ENCODE measurements at regions not wholly inside any gene's neighbourhood (a gene's known extent, or its start where the extent isn't known, plus 50 kb on each side); places are given as distances from the start of the nearest gene placed in this dataset.

DNA sequence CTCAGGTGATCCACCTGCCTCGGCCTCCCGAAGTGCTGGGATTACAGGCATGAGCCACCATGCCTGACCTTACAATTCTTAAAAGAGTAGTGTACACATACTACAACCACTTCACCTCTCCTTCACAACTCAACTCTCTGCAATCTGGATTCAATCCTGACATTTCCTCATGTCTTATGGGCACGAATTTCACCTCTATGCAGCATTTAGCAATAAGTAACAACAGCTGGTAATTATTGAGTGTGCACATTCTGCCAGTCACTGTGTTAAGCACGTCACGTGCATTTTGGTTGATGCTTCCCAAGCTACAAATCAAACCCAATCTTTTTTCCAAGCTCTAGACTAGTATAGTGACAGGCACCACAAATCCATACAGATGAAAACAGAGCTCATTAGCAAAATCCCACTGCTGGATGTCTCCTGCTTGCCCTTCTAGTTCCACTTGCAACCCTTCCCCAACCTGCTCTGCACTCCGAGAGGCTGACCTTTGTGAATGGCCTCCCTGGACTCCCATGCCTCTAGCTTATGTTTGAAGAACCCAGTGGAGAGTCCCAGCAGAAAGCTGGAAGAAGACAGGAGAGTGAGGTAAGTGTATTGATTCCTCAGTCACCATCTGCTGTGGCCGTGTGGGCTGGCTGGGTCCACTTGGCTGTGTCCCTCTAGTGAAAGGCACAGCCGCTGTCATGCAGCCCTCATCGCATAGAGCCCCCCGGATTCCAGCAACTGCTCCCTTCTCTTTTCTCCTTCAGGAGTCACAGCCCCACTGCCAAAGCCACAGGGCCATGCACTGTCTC, 176.5 kb downstream of the MEX3B start:
- intact Hi-C loops (cut with micrococcal nuclease): no loop called here

DNA sequence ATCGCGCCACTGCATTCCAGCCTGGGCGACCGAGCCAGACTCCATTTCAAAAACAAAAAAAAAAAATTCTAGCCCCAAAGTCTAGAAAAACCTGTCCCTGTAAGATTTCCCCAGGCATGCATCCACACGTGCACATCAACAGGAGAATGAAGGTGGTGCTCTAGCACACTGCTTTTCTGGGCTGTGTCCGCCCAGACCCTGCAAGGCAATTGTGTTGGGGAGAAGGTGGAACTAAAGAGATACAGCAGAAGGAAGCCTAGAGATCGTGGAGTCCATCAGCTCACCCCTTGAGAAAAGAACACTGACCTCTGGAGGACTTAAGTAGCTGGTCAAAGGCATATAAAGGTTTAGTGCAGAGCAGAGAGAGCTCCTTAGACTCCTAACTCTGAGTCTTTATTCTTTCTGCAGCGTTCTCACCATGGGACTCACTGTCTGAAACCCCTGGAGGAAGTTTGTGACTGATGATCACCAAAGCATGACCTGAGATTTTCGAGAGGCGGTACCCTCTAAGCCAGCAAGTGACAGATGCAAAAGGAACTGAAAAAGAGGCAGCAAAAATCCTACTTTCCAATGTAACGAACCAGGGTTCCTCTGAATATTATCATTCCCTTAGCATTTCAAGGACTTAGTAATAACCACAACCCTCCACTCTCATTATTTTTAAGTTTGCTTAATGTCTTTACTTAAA, 179.8 kb downstream of the MEX3B start:
- intact Hi-C loops (cut with micrococcal nuclease): no loop called here

DNA sequence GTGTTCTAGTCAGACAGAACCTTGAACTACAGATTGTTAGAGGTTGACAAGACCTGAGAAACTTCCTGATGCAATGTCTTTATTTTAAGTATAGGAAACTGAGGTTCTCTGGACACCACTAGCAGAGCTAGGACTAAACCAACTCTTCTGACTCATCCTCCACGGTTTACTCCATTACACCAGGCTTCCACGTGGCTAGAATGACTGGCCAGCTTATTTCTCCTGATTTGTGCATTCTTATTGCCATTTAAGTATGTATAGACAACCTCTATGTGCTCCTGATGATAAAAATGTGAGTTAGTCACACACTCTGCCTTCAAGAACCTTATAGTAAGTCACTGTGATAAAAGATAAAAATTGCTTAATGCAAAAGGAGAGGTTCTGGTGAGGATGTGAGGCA, 182.7 kb downstream of the MEX3B start:
- intact Hi-C loops (cut with micrococcal nuclease): no loop called here

DNA sequence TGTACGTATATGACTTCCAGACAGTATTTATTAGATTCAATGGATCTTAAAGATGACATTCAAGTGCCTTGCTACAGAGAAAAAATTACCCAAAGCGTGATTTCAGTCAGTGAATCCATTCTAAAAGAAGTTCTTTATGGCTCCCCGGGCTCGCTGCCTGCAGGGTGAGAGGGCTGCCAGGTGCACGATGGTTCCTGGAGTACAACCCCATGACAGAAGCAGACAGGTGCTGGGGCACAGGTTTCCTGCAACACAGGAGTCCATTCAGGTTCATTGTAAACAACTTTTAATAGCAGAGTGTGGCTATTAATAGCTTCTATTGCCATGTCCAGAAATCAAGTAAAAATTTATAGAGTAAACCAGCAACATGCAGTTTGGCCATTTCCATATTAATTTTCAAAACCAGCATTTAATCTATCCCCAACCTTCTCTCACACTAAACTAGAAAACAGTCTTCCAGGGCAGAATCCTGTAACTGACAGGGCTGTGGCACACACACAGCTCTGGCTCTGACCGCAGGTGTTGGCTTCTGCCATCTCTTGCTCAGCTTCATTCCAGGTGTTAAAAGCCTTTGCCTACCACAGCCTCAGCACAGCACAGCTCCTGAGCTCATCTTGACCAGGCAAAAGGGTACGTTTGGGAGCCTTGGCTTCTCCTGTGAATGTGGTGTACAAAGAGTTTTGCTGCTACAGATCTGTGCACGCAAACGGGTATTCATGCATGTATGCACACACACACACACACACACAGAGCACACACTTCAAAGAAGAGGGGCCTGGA, 185.9 kb downstream of the MEX3B start:
- intact Hi-C loops (cut with micrococcal nuclease): no loop called here

- intact Hi-C loops (cut with micrococcal nuclease): no loop called here
Observed at GRCh38 chr15:81858586-81858985, 187.2 kb downstream of the MEX3B start.

DNA sequence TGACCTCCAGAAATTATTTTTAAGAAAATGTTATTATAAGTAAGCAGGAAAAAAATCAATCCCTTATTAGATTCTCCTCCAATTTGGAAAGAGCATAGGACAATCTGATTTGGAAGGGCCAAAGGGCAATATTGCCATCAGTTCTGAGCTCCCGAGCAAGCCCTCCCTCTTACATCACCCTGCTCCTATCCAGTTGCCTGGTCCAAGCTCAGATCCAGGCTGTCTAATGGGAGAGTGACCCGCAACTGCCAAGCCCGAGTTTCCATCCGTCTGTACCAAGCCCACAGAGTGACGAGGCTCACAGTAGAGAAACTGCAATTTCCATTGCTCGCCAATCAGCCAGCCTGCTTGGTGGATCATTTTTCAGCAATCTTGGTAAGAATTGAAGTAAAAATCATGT, 187.7 kb downstream of the MEX3B start:
- intact Hi-C loops (cut with micrococcal nuclease): no loop called here

- intact Hi-C loops (cut with micrococcal nuclease): no loop called here
Observed at GRCh38 chr15:81856634-81857026, 189.2 kb downstream of the MEX3B start.

DNA sequence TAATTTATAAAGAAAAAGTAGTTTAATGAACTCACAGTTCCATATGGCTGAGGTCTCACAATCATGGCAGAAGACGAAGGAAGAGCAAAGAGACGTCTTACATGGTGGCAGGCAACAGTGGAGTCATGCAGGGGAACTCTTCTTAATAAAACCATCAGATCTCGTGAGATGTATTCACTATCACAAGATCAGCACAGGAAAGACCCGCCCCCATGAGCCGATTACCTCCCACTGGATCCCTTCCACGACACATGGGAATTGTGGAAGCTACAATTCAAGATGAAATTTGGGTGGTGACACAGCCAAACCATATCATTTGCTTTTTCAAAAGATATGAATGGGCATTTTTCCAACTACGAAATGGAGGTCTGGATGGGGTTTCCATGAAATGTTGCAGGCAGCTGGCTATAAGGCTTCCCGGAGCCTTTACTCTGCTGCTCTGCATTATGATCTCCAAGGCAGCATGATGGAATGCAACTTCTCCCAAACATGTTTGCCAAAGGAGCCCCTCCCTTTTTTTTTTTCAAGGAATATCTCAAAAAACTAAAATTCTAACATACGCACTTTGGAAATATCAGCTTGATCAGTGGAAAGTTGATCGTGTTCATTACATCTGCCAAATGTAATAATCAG, 189.7 kb downstream of the MEX3B start:
- intact Hi-C loops (cut with micrococcal nuclease): no loop called here

DNA sequence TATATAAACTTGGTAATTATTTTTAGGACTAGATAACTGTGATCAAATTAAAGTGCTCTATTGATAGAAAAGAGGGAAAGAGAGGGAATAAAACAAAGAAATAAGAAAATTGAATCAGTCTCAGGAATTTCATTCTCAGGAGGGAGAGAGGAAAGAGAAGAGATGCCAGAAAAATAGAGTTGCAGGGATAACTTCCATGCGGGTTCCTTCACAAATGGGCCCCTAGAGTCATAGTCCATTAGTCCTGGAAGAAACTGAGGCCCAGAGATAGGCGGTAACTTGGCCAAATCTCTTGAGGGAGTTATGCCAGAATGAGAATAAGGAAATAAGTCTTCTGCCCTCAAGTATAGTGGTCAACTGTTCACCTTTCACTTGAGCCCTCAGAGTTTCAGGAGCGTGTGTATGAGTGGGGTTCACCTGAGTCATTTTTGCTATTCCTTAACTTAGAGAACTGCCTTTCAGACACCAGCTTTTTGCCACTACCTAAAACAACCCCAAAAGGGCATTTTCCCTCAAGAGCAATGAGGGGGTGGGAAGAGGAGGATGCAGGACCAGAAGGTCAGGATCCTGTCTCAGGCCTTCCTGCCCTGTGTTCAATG, 192.6 kb downstream of the MEX3B start:
- intact Hi-C loops (cut with micrococcal nuclease): no loop called here

DNA sequence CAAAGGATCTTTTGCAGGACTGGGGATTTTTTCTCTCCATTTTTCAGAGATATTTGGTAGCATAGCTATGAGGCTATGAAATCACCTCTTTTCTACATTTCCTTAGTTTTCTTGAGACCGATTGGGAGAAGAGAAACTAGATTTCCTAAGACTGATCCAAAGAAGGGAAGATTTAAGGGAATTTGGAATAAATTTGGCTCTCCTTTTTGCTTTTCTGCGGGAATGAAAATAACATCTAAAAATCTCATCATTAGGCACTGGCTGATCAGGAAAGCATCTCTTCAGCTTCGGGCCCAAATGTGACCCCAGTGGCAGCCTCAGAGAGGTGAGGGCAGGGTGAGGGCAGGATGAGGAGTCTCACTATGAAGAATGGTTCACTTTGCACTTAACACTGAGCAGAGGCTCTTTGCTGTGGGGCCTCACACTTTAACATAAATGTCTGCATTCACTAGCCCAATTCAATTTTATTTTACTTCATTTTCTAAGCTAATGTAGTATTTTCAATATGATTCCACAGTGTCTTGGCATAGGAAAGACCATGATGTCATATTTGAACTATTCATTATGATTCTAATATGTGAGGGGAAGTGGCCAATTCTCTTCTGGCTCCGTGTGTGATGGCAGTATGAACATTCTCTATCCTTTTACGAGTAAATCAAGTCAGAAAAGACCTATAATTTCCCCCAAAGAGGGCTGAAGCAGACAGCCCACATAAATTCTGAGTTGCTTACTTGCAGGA, 193.2 kb downstream of the MEX3B start:
- intact Hi-C loops (cut with micrococcal nuclease): no loop called here

GRCh38 chr15:81851757-81852156, 194.1 kb downstream of the MEX3B start:
- intact Hi-C loops (cut with micrococcal nuclease): no loop called here

DNA sequence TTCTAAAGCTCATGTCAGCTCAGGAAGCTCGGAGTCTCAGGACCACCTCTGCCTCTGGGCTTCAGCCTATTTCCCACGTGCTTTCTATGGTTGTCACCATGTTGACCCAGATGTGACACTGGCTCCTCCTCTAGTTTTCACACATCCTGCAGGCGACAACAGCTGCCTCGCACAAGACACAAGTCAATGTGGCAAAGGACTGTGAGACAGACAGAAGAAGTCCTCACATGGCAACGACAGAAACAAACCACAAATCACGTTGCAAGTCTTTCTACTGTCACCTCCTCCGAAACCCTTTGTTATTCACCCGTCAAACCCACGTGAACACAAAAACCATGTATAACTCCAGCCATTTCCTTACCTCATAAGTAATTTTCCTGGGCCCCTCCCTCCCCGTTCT, 194.5 kb downstream of the MEX3B start:
- intact Hi-C loops (cut with micrococcal nuclease): no loop called here

DNA sequence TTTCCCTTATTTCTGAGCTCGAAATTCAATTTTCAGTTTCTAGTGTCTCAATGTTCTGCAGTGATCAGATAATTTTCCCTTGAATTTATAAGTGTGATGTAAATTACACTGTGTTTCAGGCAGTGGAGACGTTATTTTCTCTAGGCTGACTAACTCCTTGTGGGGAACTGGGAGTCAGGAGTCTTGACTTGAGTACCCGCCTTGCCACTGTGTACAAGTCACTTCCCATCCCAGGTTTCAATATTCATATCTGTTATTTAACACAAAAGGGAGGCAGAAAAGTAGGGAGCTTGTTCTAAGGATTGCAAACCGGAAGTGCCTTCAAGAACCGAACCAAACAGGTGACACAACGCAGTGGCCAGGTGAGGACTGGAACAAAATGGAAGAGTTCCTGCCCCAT, 196.5 kb downstream of the MEX3B start:
- intact Hi-C loops (cut with micrococcal nuclease): no loop called here

DNA sequence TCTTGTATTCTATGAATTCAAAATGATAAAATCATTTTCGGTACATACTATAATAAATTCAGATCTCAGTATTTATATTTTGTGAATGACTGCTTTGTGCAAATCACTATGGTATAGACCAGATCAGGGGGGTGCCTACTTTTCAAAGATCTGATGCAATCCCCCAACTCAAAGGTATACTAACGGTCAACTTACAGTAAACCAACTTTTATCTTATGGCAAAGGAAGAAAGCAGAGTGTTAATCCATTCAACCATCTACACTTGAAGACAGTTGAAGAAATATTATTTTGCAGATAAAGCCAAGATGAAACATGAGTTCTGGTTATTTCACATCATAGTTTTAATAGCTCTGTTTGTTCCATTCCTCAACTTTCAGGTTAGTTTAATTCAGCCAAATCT, 197.1 kb downstream of the MEX3B start:
- intact Hi-C loops (cut with micrococcal nuclease): no loop called here

DNA sequence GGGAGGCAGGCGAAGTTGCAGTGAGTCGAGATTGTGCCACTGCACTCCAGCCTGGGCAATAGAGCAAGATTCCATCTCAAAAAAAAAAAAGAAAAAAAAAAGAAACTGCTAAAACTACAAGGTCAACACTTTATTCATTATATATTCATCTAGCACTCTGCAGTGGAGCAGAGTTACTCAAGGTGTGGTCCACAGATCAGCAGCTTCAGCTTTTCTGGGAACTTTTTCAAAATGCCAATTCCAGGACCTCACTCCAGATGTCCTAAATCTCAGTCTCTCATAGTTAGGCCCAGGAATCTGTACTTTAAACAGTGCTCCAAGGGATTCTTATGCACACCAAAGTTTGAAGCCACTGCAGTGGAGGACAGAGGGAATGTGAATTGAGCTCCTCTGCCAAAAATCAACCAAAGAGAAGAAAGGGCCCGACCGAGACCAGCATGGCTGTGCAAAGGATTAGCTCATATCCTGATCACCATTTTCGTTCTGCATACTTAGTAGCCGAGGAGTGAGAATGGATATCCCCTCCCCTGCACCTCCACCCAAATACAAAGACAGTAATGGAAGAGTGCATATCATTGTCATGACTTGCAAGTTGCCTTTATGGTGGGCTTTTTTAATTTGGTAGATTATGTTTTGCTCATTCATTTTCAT, 201.9 kb downstream of the MEX3B start:
- intact Hi-C loops (cut with micrococcal nuclease): no loop called here

GRCh38 chr15:81843226-81843625, 202.6 kb downstream of the MEX3B start:
- intact Hi-C loops (cut with micrococcal nuclease): no loop called here

DNA sequence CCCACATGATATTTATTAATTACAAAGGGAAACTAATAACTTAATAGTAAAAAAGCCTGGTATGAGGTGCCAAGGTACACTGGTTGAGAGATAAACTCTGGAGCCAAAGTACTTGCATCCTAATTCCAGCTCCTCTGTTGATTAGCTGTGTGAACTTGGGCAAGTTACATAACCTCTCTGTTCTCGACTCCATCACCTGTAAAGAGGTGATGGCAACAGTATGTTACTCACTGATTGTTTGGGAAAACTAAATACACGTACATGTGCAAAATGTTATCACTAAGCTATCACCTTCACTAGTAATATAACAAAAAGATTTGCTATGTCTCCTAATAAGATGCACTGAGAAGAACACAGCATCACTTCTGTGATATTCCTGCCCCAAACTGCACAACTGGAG, 206.4 kb downstream of the MEX3B start:
- intact Hi-C loops (cut with micrococcal nuclease): no loop called here

DNA sequence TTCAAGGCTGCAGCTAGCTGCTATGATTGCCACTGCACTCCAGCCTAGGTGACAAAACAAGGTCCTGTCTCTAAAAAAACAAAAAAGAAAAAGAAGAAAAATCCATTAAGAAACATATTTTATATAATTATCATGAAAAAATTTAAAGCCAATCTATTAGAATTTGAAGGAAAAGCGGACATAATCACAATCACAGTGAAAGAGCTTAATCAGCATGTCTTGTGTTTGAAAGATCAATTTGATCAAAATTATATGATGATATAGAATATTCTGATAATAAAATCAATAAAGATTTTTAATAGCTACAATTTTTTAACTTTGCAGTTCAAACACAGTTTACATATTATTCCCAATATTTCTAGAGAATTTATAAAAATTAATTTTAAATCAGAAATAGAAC, 210.1 kb downstream of the MEX3B start:
- intact Hi-C loops (cut with micrococcal nuclease): no loop called here

- intact Hi-C loops (cut with micrococcal nuclease): no loop called here
Observed at GRCh38 chr15:81830520-81830919, 215.3 kb downstream of the MEX3B start.

GRCh38 chr15:81829918-81830317, 215.9 kb downstream of the MEX3B start:
- intact Hi-C loops (cut with micrococcal nuclease): no loop called here
